Lower lobe of right lung (tissue), 2 donors: ENCODE measurements at regions not wholly inside any gene's neighbourhood (a gene's known extent, or its start where the extent isn't known, plus 50 kb on each side); places are given as distances from the start of the nearest gene placed in this dataset.

Experiments
- ATAC-seq, 2 donors: fragments of 200-7000 bp; cut with Tn5 transposase; one replicate each; pipeline ENCODE4 v1.9.1; 2020 to 2022; ENCODE audit warnings: mild to moderate bottlenecking in 2 of 2, moderate library complexity in 2 of 2
- DNase-seq: peaks from one replicate; pipeline ENCODE4 v3.0.0-alpha.2; 2020
- H3K27ac ChIP-seq: fragments of 200-600 bp; one replicate; pipeline ENCODE4 v1.8.0; 2022
- H3K27me3 ChIP-seq: fragments of 200-600 bp; one replicate; pipeline ENCODE4 v1.8.0; 2022; ENCODE audit warnings: low read depth
- H3K36me3 ChIP-seq: fragments of 200-600 bp; one replicate; pipeline ENCODE4 v1.8.0; 2022; ENCODE audit warnings: mild to moderate bottlenecking
- H3K4me1 ChIP-seq: fragments of 200-600 bp; one replicate; pipeline ENCODE4 v1.8.0; 2022
- H3K4me3 ChIP-seq: fragments of 200-600 bp; one replicate; pipeline ENCODE4 v1.8.0; 2022; ENCODE audit warnings: mild to moderate bottlenecking
- H3K9me3 ChIP-seq: fragments of 200-600 bp; one replicate; pipeline ENCODE4 v1.8.0; 2022
- CTCF ChIP-seq: fragments of 200-600 bp; IDR thresholded peaks from one replicate; pipeline ENCODE4 v1.8.0; 2022; ENCODE audit warnings: antibody characterized with exemption, mild to moderate bottlenecking
- intact Hi-C: fragments of 100-400 bp; cut with DNase I; formaldehyde crosslinking; loops from one replicate; pipeline ENCODE4 v1.11.0; 2022
- donor health status: DM: no; HTN: yes; CAD: no; lungs with severe emphysema.

GRCh38 chr10:42111661-42112330, 526.6 kb downstream of the ZNF33B start:
- TF ChIP-seq CTCF: no peak
- Histone ChIP-seq H3K4me3 (no peak overlapping the region), H3K27ac (no peak overlapping the region), H3K4me1 (no peaks in the 10 kb centered on the region), H3K27me3 (no peaks in the 10 kb centered on the region), H3K9me3 (no peaks in the 10 kb centered on the region), H3K36me3 (no peaks in the 10 kb centered on the region)
- intact Hi-C loops: no loop called here
- DNase-seq (no peak), ATAC-seq (no peak)

GRCh38 chr10:42111076-42111475, 527.3 kb downstream of the ZNF33B start:
- Histone ChIP-seq H3K9me3 (no peaks in the 10 kb centered on the region), H3K27me3 (no peaks in the 10 kb centered on the region), H3K4me1 (no peaks in the 10 kb centered on the region), H3K36me3 (no peaks in the 10 kb centered on the region), H3K4me3 (no peak overlapping the region), H3K27ac (no peak overlapping the region)
- intact Hi-C loops: no loop called here
- no peak for ATAC-seq
- no peak for DNase-seq
- TF ChIP-seq CTCF: no peak
